K562 (cell line): ENCODE measurements at regions not wholly inside any gene's neighbourhood (a gene's known extent, or its start where the extent isn't known, plus 50 kb on each side); places are given as distances from the start of the nearest gene placed in this dataset.
"Not testable (repeated sequence)": the region's sequence is repeated elsewhere in the genome, so short reads cannot be mapped to it uniquely, and the experiment has no call there.

Source experiments
- ATAC-seq: fragments of 200-7000 bp; cut with Tn5 transposase; 3 replicates; pipeline ENCODE4 v1.9.1; 2020; ENCODE audit warnings: moderate library complexity
- BruUV-seq: library from RNA; stranded (reverse); fragments of 400-500 nt; replicated peaks from 2 replicates; lab custom pipeline; 2021; lab: Mats Ljungman, UMichigan
- CTCF ChIA-PET: fragments of 300-600 bp; formaldehyde crosslinking; extraction: SDS; loops from one replicate; lab custom pipeline; 2021; ENCODE audit warnings: low intra/inter-chr PET ratio; lab: Yijun Ruan, JAX
- POLR2A ChIA-PET: fragments of 300-600, 350-650 bp; sonication (Branson Sonifier 250); formaldehyde crosslinking; extraction: SDS; loops from one replicate; lab custom pipeline; 2021; ENCODE audit warnings: antibody characterized with exemption, inconsistent platforms; lab: Yijun Ruan, JAX
- DNase-seq, 4 experiments: peaks; one replicate each; pipeline versions ENCODE4 v3.0.0 to v3.0.0-alpha.2; 2011 to 2018; ENCODE audit warnings: low spot score in 3 of 4, mixed read lengths in 3 of 4; ENCODE audit errors: extremely low read depth in 1 of 4
- FAIRE-seq: peaks from 2 replicates; lab custom pipeline; 2011; peaks lifted over from hg19 to GRCh38; lab: Jason Lieb, UNC
- H2AFZ ChIP-seq: 2 replicates; pipeline ENCODE4 v1.6.0; 2011; ENCODE audit warnings: low read depth, low read length, control low read depth, inconsistent platforms
- H3K27ac ChIP-seq: fragments of 200-600 bp; 3 replicates; pipeline ENCODE4 v1.8.0; 2011; ENCODE audit warnings: low read depth, mild to moderate bottlenecking, control low read depth, inconsistent platforms, low read length, moderate library complexity, mixed read lengths; ENCODE audit errors: extremely low read depth
- H3K27me3 ChIP-seq, 2 experiments: fragments of 300-600 bp in 1 of 2; 2 replicates in 1 of 2; 3 replicates in 1 of 2; pipeline versions ENCODE4 v1.6.0 to v1.8.0; 2011; ENCODE audit warnings: inconsistent platforms in 2 of 2, low read length in 2 of 2, mild to moderate bottlenecking in 1 of 2, mixed read lengths in 1 of 2, moderate library complexity in 1 of 2; ENCODE audit not compliant: control insufficient read depth in 2 of 2, insufficient read depth in 2 of 2
- H3K36me3 ChIP-seq: fragments of 300-600 bp; 3 replicates; pipeline ENCODE4 v1.8.0; 2011; ENCODE audit warnings: mild to moderate bottlenecking, low read length, inconsistent platforms; ENCODE audit not compliant: control insufficient read depth, insufficient read depth
- H3K4me1 ChIP-seq, 2 experiments: fragments of 200-600 bp in 1 of 2; replicated peaks in 1 of 2; 2 replicates in 1 of 2; 3 replicates in 1 of 2; pipeline versions ENCODE4 v1.5.1 to v1.8.0; 2011; ENCODE audit warnings: inconsistent platforms in 2 of 2, low read length in 2 of 2, mild to moderate bottlenecking in 1 of 2, mixed read lengths in 1 of 2, moderate library complexity in 1 of 2; ENCODE audit not compliant: control insufficient read depth in 2 of 2, insufficient read depth in 2 of 2
- H3K4me2 ChIP-seq: 2 replicates; pipeline ENCODE4 v1.6.1; 2011; ENCODE audit warnings: low read length, control low read depth, inconsistent platforms, mixed read lengths; ENCODE audit not compliant: insufficient read depth
- H3K4me3 ChIP-seq: fragments of 200-600 bp; sonication (generic), shearing (Covaris generic); 2 replicates; pipeline ENCODE4 v1.5.1; 2016; ENCODE audit warnings: control low read depth, inconsistent platforms
- H3K79me2 ChIP-seq: fragments of 200-600 bp; 3 replicates; pipeline ENCODE4 v1.8.0; 2011; ENCODE audit warnings: low read length, inconsistent platforms; ENCODE audit not compliant: control insufficient read depth, insufficient read depth
- H3K9ac ChIP-seq, 2 experiments: 2 replicates each; pipeline versions ENCODE4 v1.6.0 to v1.6.1; 2011; ENCODE audit warnings: low read depth in 2 of 2, low read length in 2 of 2, control low read depth in 1 of 2, inconsistent platforms in 1 of 2, mild to moderate bottlenecking in 1 of 2, mixed read lengths in 1 of 2; ENCODE audit not compliant: insufficient read depth in 1 of 2
- H3K9me1 ChIP-seq: one replicate; pipeline ENCODE4 v1.6.0; 2011; ENCODE audit warnings: inconsistent platforms, mild to moderate bottlenecking, low read length, moderate library complexity; ENCODE audit not compliant: control insufficient read depth, insufficient read depth
- H3K9me3 ChIP-seq: replicated peaks from 2 replicates; pipeline ENCODE4 v1.5.1; 2011; ENCODE audit warnings: low read depth, low read length, inconsistent platforms; ENCODE audit not compliant: control insufficient read depth, insufficient read depth
- H4K20me1 ChIP-seq: replicated peaks from 2 replicates; pipeline ENCODE4 v1.6.1; 2011; ENCODE audit warnings: low read length, inconsistent platforms, mixed read lengths; ENCODE audit not compliant: control insufficient read depth, insufficient read depth
- FOXA3 ChIP-seq, 2 experiments: fragments of 450-650 bp in 1 of 2; sonication (generic) in 1 of 2; formaldehyde crosslinking; IDR thresholded peaks in 1 of 2; conservative IDR thresholded peaks in 1 of 2; 2 replicates each; pipeline versions ENCODE4 v1.4.0 to v1.8.0; 2020 to 2022; ENCODE audit warnings: mild to moderate bottlenecking in 2 of 2, missing genetic modification reagents in 1 of 2
- KHSRP ChIP-seq: fragments of 450-650 bp; IDR thresholded peaks from 2 replicates; pipeline ENCODE4 v1.6.1; 2017
- WHSC1 ChIP-seq: IDR thresholded peaks from one replicate; pipeline ENCODE4 v1.6.1; 2012; ENCODE audit warnings: low read length, control low read depth, inconsistent platforms
- ZFP36 ChIP-seq: fragments of 150-350 bp; IDR thresholded peaks from 2 replicates; pipeline ENCODE4 v1.6.1; 2018; ENCODE audit warnings: low read length, low read depth; ENCODE audit not compliant: partially characterized antibody
- WGBS: fragments of 100-300 bp; shearing (Covaris generic); methylation state at CpG from one replicate; pipeline ENCODE4 v1.1.6; 2016; ENCODE audit warnings: low coverage, mixed read lengths; ENCODE audit not compliant: insufficient coverage; ENCODE audit errors: missing lambda C conversion rate; 5-methylcytosine and 5-hydroxymethylcytosine counted together
- in situ Hi-C: fragments of 300-500 bp; cut with MboI; formaldehyde crosslinking; loops from 4 replicates; pipeline ENCODE4 v1.15.0; 2018; ENCODE audit warnings: inconsistent platforms, mixed read lengths
- intact Hi-C: fragments of 100-400 bp; cut with micrococcal nuclease; formaldehyde crosslinking; loops from 2 replicates; pipeline ENCODE4 v1.14.2; 2022
- TF ChIP-seq, protein P1 (sequence below): sonication (generic); formaldehyde crosslinking; IDR thresholded peaks from 2 replicates; pipeline ENCODE4 v1.8.0; 2022; ENCODE audit warnings: missing genetic modification reagents, mild to moderate bottlenecking, borderline replicate concordance

DNA sequence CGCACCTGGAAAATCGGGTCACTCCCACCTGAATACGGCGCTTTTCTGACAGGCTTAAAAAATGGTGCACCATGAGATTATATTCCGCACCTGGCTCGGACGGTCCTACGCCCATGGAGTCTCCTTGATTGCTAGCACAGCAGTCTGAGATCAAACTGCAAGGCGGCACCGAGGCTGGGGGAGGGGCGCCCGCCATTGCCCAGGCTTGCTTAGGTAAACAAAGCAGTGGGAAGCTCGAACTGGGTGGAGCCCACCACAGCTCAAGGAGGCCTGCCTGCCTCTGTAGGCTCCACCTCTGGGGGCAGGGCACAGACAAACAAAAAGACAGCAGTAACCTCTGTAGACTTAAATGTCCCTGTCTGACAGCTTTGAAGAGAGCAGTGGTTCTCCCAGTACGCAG lies 267.0 kb upstream of the KITLG start:
- H4K20me1 ChIP-seq, BruUV-seq, H3K4me3 ChIP-seq, H3K9ac ChIP-seq, CTCF ChIA-PET, H3K79me2 ChIP-seq, H3K4me2 ChIP-seq, H3K27ac ChIP-seq, FAIRE-seq, DNase-seq, H3K9me1 ChIP-seq, H3K27me3 ChIP-seq, in situ Hi-C loops, intact Hi-C loops, H3K36me3 ChIP-seq, POLR2A ChIA-PET, H3K9me3 ChIP-seq, H2AFZ ChIP-seq, ATAC-seq, H3K4me1 ChIP-seq: not testable (repeated sequence)
- peak; percentile 60 to 76; a peak in 3 of 4 replicates for TF ChIP-seq FOXA3 (CRISPR knock-in tag; conservative IDR thresholded peaks at IDR 0.05 in 1 of 2, IDR thresholded peaks at IDR 0.05 in 1 of 2)
- 0% methylated on average over 13 of the region's 14 CpGs for WGBS

DNA sequence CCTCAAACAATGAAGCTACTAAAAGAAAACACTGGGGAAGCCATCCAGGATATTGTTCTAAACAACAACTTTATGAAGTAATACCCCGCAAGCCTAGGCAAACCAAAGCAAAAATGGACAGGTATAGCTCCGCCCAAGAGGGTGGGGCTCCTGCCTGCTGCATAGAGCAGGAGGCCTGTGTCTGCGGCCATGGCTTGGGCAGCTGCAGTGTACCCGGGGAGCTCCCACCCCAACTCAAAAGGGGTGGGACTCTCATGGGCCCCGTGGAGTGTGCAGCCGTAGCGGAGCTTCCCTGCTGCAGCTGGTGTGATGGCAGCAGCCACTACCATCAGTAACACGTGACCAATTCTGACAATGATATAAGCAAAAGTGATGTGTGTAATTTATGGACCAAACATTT lies 264.2 kb upstream of the KITLG start:
- in situ Hi-C loops (no loop called here), intact Hi-C loops (no loop called here)
- no TSS peak for BruUV-seq
- no peaks in the 10 kb centered on the region for H3K79me2 ChIP-seq
- FAIRE-seq (no peak), ATAC-seq (no peak), DNase-seq (no peak)
- no peak overlapping the region for H3K4me2 ChIP-seq
- no peak overlapping the region for H3K27ac ChIP-seq
- H2AFZ ChIP-seq, result no peak overlapping the region
- CTCF ChIA-PET, result no interaction called here
- 2% methylated on average over 8 of the region's 8 CpGs for WGBS
- no peaks in the 10 kb centered on the region for H3K36me3 ChIP-seq
- H3K9me1 ChIP-seq, result no peaks in the 10 kb centered on the region
- POLR2A ChIA-PET, result interaction anchor here (1.2 kb wide), 1 partner anchor 12 kb away, joined by 3 read pairs; no protein-coding TSS in a partner anchor
- H3K9ac ChIP-seq, result no peak overlapping the region
- no peaks in the 10 kb centered on the region for H4K20me1 ChIP-seq
- H3K4me1 ChIP-seq, result no peaks in the 10 kb centered on the region
- no peaks in the 10 kb centered on the region for H3K27me3 ChIP-seq
- no peak overlapping the region for H3K4me3 ChIP-seq
- no peaks in the 10 kb centered on the region; the same call in 1 of the 2 replicates for H3K9me3 ChIP-seq
- TF ChIP-seq KHSRP, result no peak
- TF ChIP-seq, protein P1, sequence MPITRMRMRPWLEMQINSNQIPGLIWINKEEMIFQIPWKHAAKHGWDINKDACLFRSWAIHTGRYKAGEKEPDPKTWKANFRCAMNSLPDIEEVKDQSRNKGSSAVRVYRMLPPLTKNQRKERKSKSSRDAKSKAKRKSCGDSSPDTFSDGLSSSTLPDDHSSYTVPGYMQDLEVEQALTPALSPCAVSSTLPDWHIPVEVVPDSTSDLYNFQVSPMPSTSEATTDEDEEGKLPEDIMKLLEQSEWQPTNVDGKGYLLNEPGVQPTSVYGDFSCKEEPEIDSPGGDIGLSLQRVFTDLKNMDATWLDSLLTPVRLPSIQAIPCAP (CRISPR knock-in tag), result no peak
- TF ChIP-seq WHSC1, result no peak
- TF ChIP-seq ZFP36, result no peak
